ENCODE measurements at regions not wholly inside any gene's neighbourhood (a gene's known extent, or its start where the extent isn't known, plus 50 kb on each side); places are given as distances from the start of the nearest gene placed in this dataset.

GRCh38 chr2:102886216-102886893 is 124.5 kb downstream of the TMEM182 start:
- H3K23ac ChIP-seq (ENCODE audit: insufficient read length) = no peak overlapping the region
- H2BK15ac ChIP-seq (ENCODE audit: low read length) = no peak overlapping the region
- H3K9ac ChIP-seq (replicated peaks in 1 of 4; ENCODE audit: extremely low read depth in 1 of 4, low read depth in 3 of 4, low read length in 3 of 4) = no peak overlapping the region
- H3K56ac ChIP-seq (replicated peaks; ENCODE audit: insufficient read length, low read depth, low read length) = no peak overlapping the region
- no peak overlapping the region for H2BK12ac ChIP-seq (ENCODE audit: low read depth, low read length)
- POLR2A ChIA-PET (ENCODE audit: partially characterized antibody) = interaction anchor here (0.6 kb wide), 1 partner anchor 1017 kb away, joined by 3 read pairs; no protein-coding TSS in a partner anchor
- WGBS, 2 experiments (ENCODE audit: extremely low coverage in 1 of 2, insufficient coverage in 1 of 2, insufficient read length in 1 of 2, insufficient replicate concordance in 2 of 2, low coverage in 1 of 2, low lambda C conversion rate in 2 of 2, missing lambda C conversion rate in 1 of 2) = 90% methylated on average over 3 of the region's 3 CpGs; no CpG with 5 or more reads in 1 of the 2 experiments
- DNase-seq (ENCODE audit: low read depth in 1 of 2, low spot score in 2 of 2) (no peak), FAIRE-seq (no peak)
- no peak overlapping the region for H2AK5ac ChIP-seq (ENCODE audit: low read depth, low read length)
- no peak overlapping the region for H2BK120ac ChIP-seq (replicated peaks; ENCODE audit: low read depth, low read length)
- no peaks in the 10 kb centered on the region for H3K36me3 ChIP-seq (ENCODE audit: control insufficient read depth in 2 of 4, insufficient read depth in 4 of 4, low read length in 3 of 4)
- H3K4me2 ChIP-seq (ENCODE audit: insufficient read depth in 1 of 2, low read depth in 2 of 2, low read length in 2 of 2) = no peak overlapping the region
- H4K20me1 ChIP-seq (replicated peaks in 1 of 2; ENCODE audit: control insufficient read depth in 1 of 2, insufficient read depth in 2 of 2, low read length in 2 of 2) = no peaks in the 10 kb centered on the region
- H3K4me1 ChIP-seq (replicated peaks in 1 of 4; ENCODE audit: control insufficient read depth in 3 of 4, insufficient read depth in 4 of 4, low read length in 3 of 4) = no peaks in the 10 kb centered on the region
- H3K4ac ChIP-seq (replicated peaks; ENCODE audit: insufficient read length, low read depth, low read length) = no peak overlapping the region
- H3K9me3 ChIP-seq (ENCODE audit: insufficient read depth in 2 of 2, low read depth in 1 of 2, low read length in 1 of 2) = no peaks in the 10 kb centered on the region
- H2AFZ ChIP-seq (ENCODE audit: low read length) = no peak overlapping the region
- CTCF ChIA-PET (ENCODE audit: partially characterized antibody) = interaction anchor here (0.7 kb wide), 1 partner anchor 45 kb away, joined by 3 read pairs; no protein-coding TSS in a partner anchor
- no peak overlapping the region for H3K18ac ChIP-seq (ENCODE audit: extremely low read depth, low read length)
- no peak overlapping the region for H3K4me3 ChIP-seq (ENCODE audit: extremely low read depth in 1 of 4, insufficient read depth in 2 of 4, low read depth in 3 of 4, low read length in 4 of 4)
- H3K27ac ChIP-seq (ENCODE audit: low read depth, low read length) = no peak overlapping the region
- H3K14ac ChIP-seq (ENCODE audit: insufficient read length) = no peak overlapping the region
- no peak overlapping the region for H4K8ac ChIP-seq (ENCODE audit: extremely low read depth, insufficient read depth, low read length)
- no peaks in the 10 kb centered on the region for H3K79me1 ChIP-seq (ENCODE audit: low read depth, low read length)
- H4K5ac ChIP-seq (ENCODE audit: insufficient read length, low read depth, low read length) = no peak overlapping the region
- H4K91ac ChIP-seq (replicated peaks; ENCODE audit: insufficient read length, low read length) = no peak overlapping the region
- H2BK5ac ChIP-seq (ENCODE audit: low read depth, low read length) = no peak overlapping the region
- H3K79me2 ChIP-seq (ENCODE audit: control insufficient read depth in 1 of 2, insufficient read depth in 2 of 2, low read length in 2 of 2) = no peaks in the 10 kb centered on the region
- no peaks in the 10 kb centered on the region; the same call in 1 of the 2 replicates for H3K23me2 ChIP-seq (ENCODE audit: low read depth, low read length)
- no peak overlapping the region for H2BK20ac ChIP-seq (ENCODE audit: low read length)
- no peaks in the 10 kb centered on the region for H3K27me3 ChIP-seq (replicated peaks in 1 of 4; ENCODE audit: control insufficient read depth in 3 of 4, extremely low read depth in 1 of 4, insufficient read depth in 3 of 4, low read length in 3 of 4)
- TF ChIP-seq CHD2 (IDR thresholded peaks at IDR 0.05; ENCODE audit: low read length) (no peak), JUND (IDR thresholded peaks at IDR 0.05; ENCODE audit: low read length) (no peak), EZH2 (IDR thresholded peaks at IDR 0.05; ENCODE audit: low read depth, low read length, severe bottlenecking) (no peak), SRF (IDR thresholded peaks at IDR 0.05; ENCODE audit: low read depth, low read length) (no peak), SIRT6 (IDR thresholded peaks at IDR 0.05; ENCODE audit: low read length) (no peak), YY1 (IDR thresholded peaks at IDR 0.05; ENCODE audit: low read depth, low read length) (no peak), RXRA (IDR thresholded peaks at IDR 0.05; ENCODE audit: insufficient read depth, low read depth, low read length) (no peak), PHF8 (conservative IDR thresholded peaks at IDR 0.05; ENCODE audit: low read depth, low read length) (no peak), TEAD4 (IDR thresholded peaks at IDR 0.05; ENCODE audit: low read depth, low read length) (no peak), SUZ12 (IDR thresholded peaks at IDR 0.05; ENCODE audit: low read length) (no peak), KDM1A (IDR thresholded peaks at IDR 0.05; ENCODE audit: borderline replicate concordance, low read length) (no peak), E2F6 (IDR thresholded peaks at IDR 0.05) (no peak), RBBP5 (IDR thresholded peaks at IDR 0.05; ENCODE audit: borderline replicate concordance, low read depth, low read length) (no peak), SP1 (IDR thresholded peaks at IDR 0.05; ENCODE audit: low read depth, low read length) (no peak)
